Erythroblast (primary cell): ENCODE measurements at regions not wholly inside any gene's neighbourhood (a gene's known extent, or its start where the extent isn't known, plus 50 kb on each side); places are given as distances from the start of the nearest gene placed in this dataset.

Experiments
- GATA1 ChIP-seq: IDR thresholded peaks from 2 replicates; pipeline ENCODE4 v1.6.1; 2011; ENCODE audit warnings: low read depth, mild to moderate bottlenecking, control low read depth, low read length, moderate library complexity
- POLR2A ChIP-seq: IDR thresholded peaks from 2 replicates; pipeline ENCODE4 v1.6.1; 2011; ENCODE audit warnings: mild to moderate bottlenecking, low read length

DNA sequence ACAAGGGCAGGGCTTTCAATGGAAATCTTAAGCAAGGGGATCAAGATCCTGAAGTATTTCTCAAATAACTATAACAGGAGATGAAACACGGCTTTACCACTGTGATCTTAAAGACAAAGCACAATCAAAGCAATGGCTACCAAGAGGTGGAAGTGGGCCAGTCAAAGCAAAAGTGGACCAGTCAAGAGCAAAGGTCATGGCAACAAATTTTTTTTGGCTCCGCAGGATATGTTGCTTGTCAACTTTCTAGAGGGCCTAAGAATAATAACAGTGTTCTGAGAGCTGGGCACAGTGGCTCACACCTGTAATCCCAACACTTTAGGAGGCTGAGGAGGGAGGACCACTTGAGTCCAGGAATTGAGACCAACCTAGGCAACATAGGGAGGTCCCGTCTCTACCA lies 54.1 kb downstream of the ILRUN start:
- TF ChIP-seq POLR2A: no peak
- no peak for TF ChIP-seq GATA1
